A673 (cell line): ENCODE measurements at regions not wholly inside any gene's neighbourhood (a gene's known extent, or its start where the extent isn't known, plus 50 kb on each side); places are given as distances from the start of the nearest gene placed in this dataset.

Source experiments
- BruUV-seq: library from RNA; stranded (reverse); fragments of 400-500 nt; replicated peaks from 2 replicates; lab custom pipeline; 2021; lab: Mats Ljungman, UMichigan
- CTCF ChIA-PET: fragments of 300-600 bp; sonication (Branson Sonifier 250); formaldehyde crosslinking; loops from one replicate; lab custom pipeline; 2022; ENCODE audit warnings: antibody characterized with exemption; lab: Charles Lee
- POLR2A ChIA-PET: fragments of 300-600 bp; sonication (Branson Sonifier 250); formaldehyde crosslinking; loops from one replicate; lab custom pipeline; 2022; ENCODE audit warnings: antibody characterized with exemption; ENCODE audit not compliant: low non-redundant PET; lab: Charles Lee
- DNase-seq: peaks from one replicate; pipeline ENCODE4 v3.0.0-alpha.2; 2015; ENCODE audit warnings: low spot score
- H3K27ac ChIP-seq: fragments of 200-600 bp; sonication (generic); 2 replicates; pipeline ENCODE4 v1.5.1; 2016; ENCODE audit warnings: mixed run types, low read depth, mild to moderate bottlenecking, mixed read lengths, antibody characterized with exemption, low read length; ENCODE audit not compliant: poor library complexity, severe bottlenecking
- H3K27me3 ChIP-seq: fragments of 200-600 bp; sonication (generic); replicated peaks from 2 replicates; pipeline ENCODE4 v1.6.1; 2017; ENCODE audit warnings: mixed run types, low read depth, mild to moderate bottlenecking, mixed read lengths, antibody characterized with exemption, low read length; ENCODE audit not compliant: insufficient read depth, poor library complexity
- H3K36me3 ChIP-seq: fragments of 200-600 bp; sonication (generic); 2 replicates; pipeline ENCODE4 v1.6.1; 2016; ENCODE audit warnings: mixed run types, mild to moderate bottlenecking, mixed read lengths, antibody characterized with exemption, low read length; ENCODE audit not compliant: insufficient read depth, poor library complexity, severe bottlenecking
- H3K4me1 ChIP-seq: fragments of 200-600 bp; sonication (generic); 2 replicates; pipeline ENCODE4 v1.6.1; 2017; ENCODE audit warnings: mixed run types, mild to moderate bottlenecking, mixed read lengths, antibody characterized with exemption, low read length; ENCODE audit not compliant: insufficient read depth, poor library complexity, severe bottlenecking
- H3K4me3 ChIP-seq: fragments of 200-600 bp; sonication (generic); 2 replicates; pipeline ENCODE4 v1.5.1; 2016; ENCODE audit warnings: low read depth, mixed run types, mild to moderate bottlenecking, mixed read lengths, low read length; ENCODE audit not compliant: poor library complexity, severe bottlenecking
- H3K9me3 ChIP-seq: fragments of 200-600 bp; sonication (generic); 2 replicates; pipeline ENCODE4 v1.6.1; 2016; ENCODE audit warnings: mixed run types, low read depth, mild to moderate bottlenecking, mixed read lengths, antibody characterized with exemption, low read length; ENCODE audit not compliant: poor library complexity, severe bottlenecking
- EZH2 ChIP-seq: fragments of 200-600 bp; sonication (generic); IDR thresholded peaks from 2 replicates; pipeline ENCODE4 v1.6.1; 2017; ENCODE audit warnings: borderline replicate concordance, low read depth, mild to moderate bottlenecking, mixed read lengths, antibody characterized with exemption, low read length; ENCODE audit not compliant: poor library complexity, severe bottlenecking
- intact Hi-C: fragments of 100-400 bp; cut with micrococcal nuclease; formaldehyde crosslinking; loops from one replicate; pipeline ENCODE4 v1.10.0; 2022; ENCODE audit not compliant: unreplicated experiment
- TF ChIP-seq, protein P1 (sequence below): fragments of 300-800, 200-600 bp; sonication (generic); conservative IDR thresholded peaks from 2 replicates; pipeline ENCODE4 v1.5.1; 2017; ENCODE audit warnings: low read depth, mild to moderate bottlenecking, antibody characterized with exemption, low read length, moderate library complexity, mixed read lengths

DNA sequence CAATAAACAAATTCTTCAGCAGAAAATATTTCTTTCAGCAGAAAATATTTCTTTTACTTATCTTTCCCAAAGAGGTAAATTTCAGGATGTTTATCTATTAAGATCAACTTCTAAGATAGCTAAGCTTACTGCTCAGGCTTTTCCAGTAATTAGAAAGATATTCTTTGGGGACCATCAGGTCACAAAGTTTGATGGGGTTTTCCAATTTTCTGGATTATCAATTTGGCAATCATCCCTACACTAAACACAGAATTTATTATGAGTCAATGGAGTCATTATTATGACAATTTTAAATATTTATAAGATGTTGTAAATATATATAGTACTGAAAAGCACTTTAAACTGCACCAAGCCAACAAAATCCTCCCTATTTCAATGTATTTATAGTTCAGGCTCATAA, 137.6 kb downstream of the AKAP11 start:
- H3K4me1 ChIP-seq, result no peaks in the 10 kb centered on the region
- BruUV-seq, result no TSS peak
- CTCF ChIA-PET, result no interaction called here
- DNase-seq, result no peak
- no peaks in the 10 kb centered on the region for H3K36me3 ChIP-seq
- POLR2A ChIA-PET, result no interaction called here
- intact Hi-C loops, result no loop called here
- TF ChIP-seq, protein P1, sequence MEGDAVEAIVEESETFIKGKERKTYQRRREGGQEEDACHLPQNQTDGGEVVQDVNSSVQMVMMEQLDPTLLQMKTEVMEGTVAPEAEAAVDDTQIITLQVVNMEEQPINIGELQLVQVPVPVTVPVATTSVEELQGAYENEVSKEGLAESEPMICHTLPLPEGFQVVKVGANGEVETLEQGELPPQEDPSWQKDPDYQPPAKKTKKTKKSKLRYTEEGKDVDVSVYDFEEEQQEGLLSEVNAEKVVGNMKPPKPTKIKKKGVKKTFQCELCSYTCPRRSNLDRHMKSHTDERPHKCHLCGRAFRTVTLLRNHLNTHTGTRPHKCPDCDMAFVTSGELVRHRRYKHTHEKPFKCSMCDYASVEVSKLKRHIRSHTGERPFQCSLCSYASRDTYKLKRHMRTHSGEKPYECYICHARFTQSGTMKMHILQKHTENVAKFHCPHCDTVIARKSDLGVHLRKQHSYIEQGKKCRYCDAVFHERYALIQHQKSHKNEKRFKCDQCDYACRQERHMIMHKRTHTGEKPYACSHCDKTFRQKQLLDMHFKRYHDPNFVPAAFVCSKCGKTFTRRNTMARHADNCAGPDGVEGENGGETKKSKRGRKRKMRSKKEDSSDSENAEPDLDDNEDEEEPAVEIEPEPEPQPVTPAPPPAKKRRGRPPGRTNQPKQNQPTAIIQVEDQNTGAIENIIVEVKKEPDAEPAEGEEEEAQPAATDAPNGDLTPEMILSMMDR, result no peak
- no peak for TF ChIP-seq EZH2
- H3K4me3 ChIP-seq, result no peak overlapping the region
- H3K27ac ChIP-seq, result no peak overlapping the region
- no peaks in the 10 kb centered on the region for H3K27me3 ChIP-seq
- no peaks in the 10 kb centered on the region for H3K9me3 ChIP-seq

DNA sequence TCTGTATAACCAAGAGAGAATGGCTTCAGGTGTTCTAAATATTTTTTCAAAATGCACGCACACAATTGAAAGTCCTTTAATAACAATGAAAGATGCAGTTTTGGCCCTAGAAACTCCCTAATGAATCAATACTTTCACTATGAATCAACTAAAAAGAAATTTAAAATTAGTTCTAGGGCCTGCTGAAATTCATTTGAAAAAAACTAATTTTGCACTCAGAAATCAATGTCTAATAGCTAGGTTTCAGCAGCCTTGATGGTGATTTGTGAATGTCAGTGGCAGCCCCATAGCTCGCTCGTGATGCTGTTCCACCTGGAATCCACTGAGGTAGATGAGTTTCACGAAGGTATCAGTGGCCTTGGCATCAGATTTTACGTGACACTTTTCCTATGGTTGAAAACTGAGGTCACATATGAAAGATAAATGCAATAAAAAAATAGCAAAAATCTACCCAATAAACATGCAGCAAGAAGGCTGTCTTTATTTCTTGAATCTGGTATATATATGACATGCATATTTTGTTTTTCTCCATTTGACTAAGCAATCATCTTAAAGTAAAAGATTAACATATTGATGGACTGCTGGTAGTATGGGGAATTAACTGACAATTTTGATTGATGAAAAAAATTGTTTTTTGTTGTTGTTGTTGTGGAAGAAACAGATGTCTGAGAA, 141.0 kb downstream of the AKAP11 start:
- Histone ChIP-seq H3K4me3 (no peak overlapping the region), H3K9me3 (no peaks in the 10 kb centered on the region), H3K27me3 (no peaks in the 10 kb centered on the region), H3K36me3 (no peaks in the 10 kb centered on the region), H3K4me1 (no peaks in the 10 kb centered on the region), H3K27ac (no peak overlapping the region)
- TF ChIP-seq, protein P1, result no peak
- no peak for TF ChIP-seq EZH2
- ChIA-PET POLR2A (no interaction called here), CTCF (no interaction called here)
- no peak for DNase-seq
- intact Hi-C loops, result no loop called here
- BruUV-seq, result no TSS peak

GRCh38 chr13:42413484-42413815, 141.5 kb downstream of the AKAP11 start:
- Histone ChIP-seq H3K27me3 (no peaks in the 10 kb centered on the region), H3K36me3 (no peaks in the 10 kb centered on the region), H3K4me1 (no peaks in the 10 kb centered on the region), H3K4me3 (no peak overlapping the region), H3K9me3 (no peaks in the 10 kb centered on the region), H3K27ac (no peak overlapping the region)
- POLR2A ChIA-PET, result no interaction called here
- CTCF ChIA-PET, result no interaction called here
- no TSS peak for BruUV-seq
- DNase-seq, result no peak
- TF ChIP-seq, protein P1, result no peak
- TF ChIP-seq EZH2, result no peak
- intact Hi-C loops, result no loop called here
